ENCODE measurements at regions not wholly inside any gene's neighbourhood (a gene's known extent, or its start where the extent isn't known, plus 50 kb on each side); places are given as distances from the start of the nearest gene placed in this dataset.

DNA sequence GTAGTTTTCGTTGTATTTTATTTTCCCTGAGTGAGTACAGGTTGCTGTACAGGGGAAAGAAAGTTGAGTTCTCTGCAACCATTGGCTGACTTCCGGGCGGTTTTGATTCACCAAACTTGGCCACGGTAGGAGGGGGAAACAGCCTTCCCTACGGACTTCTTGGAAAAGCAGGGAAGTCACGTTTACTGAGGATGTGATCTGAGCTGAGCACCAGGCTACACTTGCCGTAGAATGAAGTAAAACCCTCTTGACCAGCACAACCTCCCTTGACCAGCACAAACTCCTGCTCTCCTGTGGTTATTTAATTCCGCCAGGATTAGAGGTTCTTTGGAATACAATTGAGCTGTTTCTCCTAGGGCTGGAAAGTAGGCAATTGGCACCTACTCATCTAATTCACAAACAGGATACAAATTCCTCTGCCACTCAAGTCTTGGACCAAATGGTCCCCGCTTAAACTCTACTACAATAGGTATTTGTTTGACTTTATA is 242.0 kb upstream of the RBFOX1 start:
- TF ChIP-seq CTCF (IDR thresholded peaks at IDR 0.05; ENCODE audit: low read depth, low read length), result no peak
- no peak for TF ChIP-seq EZH2phosphoT487 (IDR thresholded peaks at IDR 0.05; ENCODE audit: low read depth)
